H9 (cell line): ENCODE measurements at regions not wholly inside any gene's neighbourhood (a gene's known extent, or its start where the extent isn't known, plus 50 kb on each side); places are given as distances from the start of the nearest gene placed in this dataset.

ENCODE experiments used
- DNase-seq: peaks from one replicate; pipeline ENCODE4 v3.0.0-alpha.2; 2017
- H2AFZ ChIP-seq: one replicate; pipeline ENCODE4 v1.6.1; 2013; ENCODE audit warnings: mild to moderate bottlenecking, low read length, control low read depth, moderate library complexity
- H2AK5ac ChIP-seq: 2 replicates; pipeline ENCODE4 v1.6.1; 2013; ENCODE audit warnings: low read length, control low read depth, mixed read lengths; ENCODE audit not compliant: insufficient read length
- H2BK120ac ChIP-seq: one replicate; pipeline ENCODE4 v1.6.1; 2013; ENCODE audit warnings: low read depth, mild to moderate bottlenecking, low read length, control low read depth, inconsistent platforms; ENCODE audit not compliant: poor library complexity, severe bottlenecking
- H2BK12ac ChIP-seq: 2 replicates; pipeline ENCODE4 v1.6.1; 2013; ENCODE audit warnings: low read length, control low read depth, mixed read lengths, low read depth; ENCODE audit not compliant: insufficient read length
- H2BK15ac ChIP-seq: 2 replicates; pipeline ENCODE4 v1.6.1; 2013; ENCODE audit warnings: low read depth, low read length, control low read depth
- H2BK20ac ChIP-seq: one replicate; pipeline ENCODE4 v1.6.1; 2013; ENCODE audit warnings: low read depth, mild to moderate bottlenecking, low read length, control low read depth, inconsistent platforms; ENCODE audit not compliant: poor library complexity, severe bottlenecking
- H2BK5ac ChIP-seq: 2 replicates; pipeline ENCODE4 v1.6.1; 2013; ENCODE audit warnings: low read length, control low read depth, mixed read lengths; ENCODE audit not compliant: insufficient read length
- H3K14ac ChIP-seq: 2 replicates; pipeline ENCODE4 v1.6.1; 2013; ENCODE audit warnings: low read length, control low read depth; ENCODE audit not compliant: insufficient read depth
- H3K18ac ChIP-seq: 2 replicates; pipeline ENCODE4 v1.6.1; 2013; ENCODE audit warnings: low read depth, mild to moderate bottlenecking, mixed read lengths, low read length, control low read depth; ENCODE audit not compliant: insufficient read length
- H3K23ac ChIP-seq: 2 replicates; pipeline ENCODE4 v1.6.1; 2013; ENCODE audit warnings: low read length, control low read depth, mixed read lengths, low read depth; ENCODE audit not compliant: insufficient read length
- H3K23me2 ChIP-seq: 2 replicates; pipeline ENCODE4 v1.6.1; 2013; ENCODE audit warnings: low read depth, mild to moderate bottlenecking, mixed read lengths, low read length, control low read depth; ENCODE audit not compliant: insufficient read length, poor library complexity, severe bottlenecking
- H3K27ac ChIP-seq: 2 replicates; pipeline ENCODE4 v1.5.1; 2013; ENCODE audit warnings: low read length, control low read depth, mixed read lengths, low read depth; ENCODE audit not compliant: insufficient read length
- H3K27me3 ChIP-seq: 2 replicates; pipeline ENCODE4 v1.6.1; 2013; ENCODE audit warnings: low read length, control low read depth, inconsistent platforms; ENCODE audit not compliant: insufficient read depth
- H3K4ac ChIP-seq: 2 replicates; pipeline ENCODE4 v1.6.1; 2013; ENCODE audit warnings: low read depth, mild to moderate bottlenecking, control low read depth, inconsistent platforms, low read length, moderate library complexity
- H3K4me1 ChIP-seq: 2 replicates; pipeline ENCODE4 v1.6.1; 2013; ENCODE audit warnings: low read length, control low read depth, inconsistent platforms; ENCODE audit not compliant: insufficient read depth
- H3K4me2 ChIP-seq: 2 replicates; pipeline ENCODE4 v1.6.1; 2013; ENCODE audit warnings: low read length, control low read depth, mixed read lengths; ENCODE audit not compliant: insufficient read length, insufficient read depth
- H3K56ac ChIP-seq: 2 replicates; pipeline ENCODE4 v1.6.1; 2013; ENCODE audit warnings: low read depth, mild to moderate bottlenecking, mixed read lengths, low read length, control low read depth; ENCODE audit not compliant: insufficient read length
- H3K79me1 ChIP-seq: 2 replicates; pipeline ENCODE4 v1.6.1; 2013; ENCODE audit warnings: low read depth, mild to moderate bottlenecking, moderate library complexity, low read length, control low read depth, inconsistent platforms; ENCODE audit not compliant: insufficient read depth, poor library complexity, severe bottlenecking
- H3K79me2 ChIP-seq: 2 replicates; pipeline ENCODE4 v1.6.1; 2013; ENCODE audit warnings: low read length, control low read depth, inconsistent platforms; ENCODE audit not compliant: insufficient read depth
- H3K9ac ChIP-seq: 2 replicates; pipeline ENCODE4 v1.6.1; 2013; ENCODE audit warnings: low read length, control low read depth, mixed read lengths; ENCODE audit not compliant: insufficient read length; ENCODE audit errors: extremely low read depth
- H3K9me3 ChIP-seq: one replicate; pipeline ENCODE4 v1.6.1; 2013; ENCODE audit warnings: low read depth, low read length, inconsistent platforms; ENCODE audit not compliant: control insufficient read depth
- H3T11ph ChIP-seq: one replicate; pipeline ENCODE4 v1.6.1; 2013; ENCODE audit warnings: mild to moderate bottlenecking, low read length, control low read depth, inconsistent platforms
- H4K20me1 ChIP-seq: one replicate; pipeline ENCODE4 v1.6.1; 2013; ENCODE audit not compliant: control insufficient read depth, insufficient read length, insufficient read depth
- H4K5ac ChIP-seq: 2 replicates; pipeline ENCODE4 v1.6.1; 2013; ENCODE audit warnings: low read depth, mild to moderate bottlenecking, mixed read lengths, low read length, control low read depth; ENCODE audit not compliant: insufficient read length
- H4K8ac ChIP-seq: replicated peaks from 2 replicates; pipeline ENCODE4 v1.6.1; 2013; ENCODE audit warnings: low read length, control low read depth, mixed read lengths, low read depth; ENCODE audit not compliant: insufficient read length
- H4K91ac ChIP-seq: 2 replicates; pipeline ENCODE4 v1.6.1; 2013; ENCODE audit warnings: low read depth, mild to moderate bottlenecking, moderate library complexity, mixed read lengths, low read length, control low read depth; ENCODE audit not compliant: insufficient read length
- H3K27ac Mint-ChIP-seq, 3 experiments: 2 replicates in 2 of 3; 3 replicates in 1 of 3; pipeline ENCODE4 v1.8.0; 2020 to 2021; ENCODE audit warnings: mixed read lengths in 3 of 3, mild to moderate bottlenecking in 1 of 3, moderate library complexity in 1 of 3
- H3K27me3 Mint-ChIP-seq: 2 replicates; pipeline ENCODE4 v1.8.0; 2021; ENCODE audit warnings: low read depth, mild to moderate bottlenecking, moderate library complexity, mixed read lengths
- H3K36me3 Mint-ChIP-seq, 3 experiments: 2 replicates in 2 of 3; 3 replicates in 1 of 3; pipeline ENCODE4 v1.8.0; 2020 to 2021; ENCODE audit warnings: low read depth in 3 of 3, mixed read lengths in 3 of 3; ENCODE audit not compliant: insufficient read depth in 1 of 3
- H3K4me1 Mint-ChIP-seq, 2 experiments: 2 replicates each; pipeline ENCODE4 v1.8.0; 2020; ENCODE audit warnings: mixed read lengths in 2 of 2
- H3K4me3 Mint-ChIP-seq, 2 experiments: 2 replicates in 1 of 2; 3 replicates in 1 of 2; pipeline ENCODE4 v1.8.0; 2020 to 2021; ENCODE audit warnings: mild to moderate bottlenecking in 2 of 2, mixed read lengths in 2 of 2, moderate library complexity in 1 of 2
- H3K9me3 Mint-ChIP-seq, 2 experiments: 2 replicates in 1 of 2; 3 replicates in 1 of 2; pipeline ENCODE4 v1.8.0; 2020; ENCODE audit warnings: mild to moderate bottlenecking in 2 of 2, mixed read lengths in 2 of 2, moderate library complexity in 1 of 2
- CTCF ChIP-seq: fragments of 200-600 bp; sonication (generic); conservative IDR thresholded peaks from 3 replicates; pipeline ENCODE4 v1.8.0; 2021; ENCODE audit warnings: antibody characterized with exemption, mild to moderate bottlenecking

GRCh38 chr2:121162893-121163292 is 122.1 kb downstream of the TFCP2L1 start:
- H3K9me3 ChIP-seq = peaks cover 6% of the 10 kb centered on the region
- H4K20me1 ChIP-seq = no peaks in the 10 kb centered on the region
- no peak overlapping the region for H3T11ph ChIP-seq
- no peak overlapping the region for H3K4ac ChIP-seq
- TF ChIP-seq CTCF = no peak
- no peak for DNase-seq
- Mint-ChIP-seq H3K27ac (no peak overlapping the region), H3K4me1 (no peaks in the 10 kb centered on the region), H3K9me3 (peaks cover 21 to 22% of the 10 kb centered on the region in 2 experiments), H3K27me3 (peaks cover 12% of the 10 kb centered on the region), H3K4me3 (no peak overlapping the region), H3K36me3 (peaks cover 5 to 10% (median 6%) of the 10 kb centered on the region in 3 experiments; a peak in 5 of 7 replicates)
- no peaks in the 10 kb centered on the region for H3K79me1 ChIP-seq
- H3K9ac ChIP-seq = no peak overlapping the region
- no peak overlapping the region for H3K4me2 ChIP-seq
- no peaks in the 10 kb centered on the region for H3K23me2 ChIP-seq
- H3K18ac ChIP-seq = no peak overlapping the region
- H2BK20ac ChIP-seq = no peak overlapping the region
- H3K14ac ChIP-seq = no peak overlapping the region
- no peak overlapping the region for H2AFZ ChIP-seq
- H2AK5ac ChIP-seq = no peak overlapping the region
- H3K79me2 ChIP-seq = no peaks in the 10 kb centered on the region
- H2BK15ac ChIP-seq = no peak overlapping the region
- H3K23ac ChIP-seq = no peak overlapping the region
- no peak overlapping the region for H4K8ac ChIP-seq
- H2BK12ac ChIP-seq = no peak overlapping the region
- H4K91ac ChIP-seq = no peak overlapping the region
- H4K5ac ChIP-seq = no peak overlapping the region
- H3K4me1 ChIP-seq = no peaks in the 10 kb centered on the region
- H2BK5ac ChIP-seq = no peak overlapping the region
- no peak overlapping the region for H2BK120ac ChIP-seq
- no peaks in the 10 kb centered on the region for H3K27me3 ChIP-seq
- no peak overlapping the region for H3K56ac ChIP-seq
- no peak overlapping the region for H3K27ac ChIP-seq
